ENCODE measurements at regions not wholly inside any gene's neighbourhood (a gene's known extent, or its start where the extent isn't known, plus 50 kb on each side); places are given as distances from the start of the nearest gene placed in this dataset.

DNA sequence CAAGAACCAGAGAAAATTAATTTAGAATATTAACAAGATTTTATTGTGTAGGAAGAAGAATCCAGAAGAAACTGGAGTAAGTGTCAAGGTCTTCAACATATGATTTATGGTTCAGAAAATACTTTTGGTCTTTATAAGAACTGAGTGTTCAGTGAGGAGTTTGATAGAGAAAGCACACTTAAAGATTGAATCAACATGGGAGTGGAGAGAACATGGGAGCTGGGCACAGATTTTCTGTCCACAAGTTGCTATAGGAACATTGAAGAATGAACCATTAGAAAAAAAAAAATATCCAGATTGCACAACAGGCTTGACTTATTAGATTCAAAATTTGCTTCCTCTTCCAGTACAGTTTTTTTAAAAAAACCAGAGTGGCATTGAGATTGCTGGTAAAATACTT, 601.2 kb upstream of the GNPDA2 start:
- Histone ChIP-seq H3K9me3 (no peaks in the 10 kb centered on the region), H3K36me3 (no peaks in the 10 kb centered on the region), H3K4me3 (no peak overlapping the region), H3K27ac (no peak overlapping the region), H3K27me3 (no peaks in the 10 kb centered on the region), H3K4me1 (no peaks in the 10 kb centered on the region)
- TF ChIP-seq, protein P1, sequence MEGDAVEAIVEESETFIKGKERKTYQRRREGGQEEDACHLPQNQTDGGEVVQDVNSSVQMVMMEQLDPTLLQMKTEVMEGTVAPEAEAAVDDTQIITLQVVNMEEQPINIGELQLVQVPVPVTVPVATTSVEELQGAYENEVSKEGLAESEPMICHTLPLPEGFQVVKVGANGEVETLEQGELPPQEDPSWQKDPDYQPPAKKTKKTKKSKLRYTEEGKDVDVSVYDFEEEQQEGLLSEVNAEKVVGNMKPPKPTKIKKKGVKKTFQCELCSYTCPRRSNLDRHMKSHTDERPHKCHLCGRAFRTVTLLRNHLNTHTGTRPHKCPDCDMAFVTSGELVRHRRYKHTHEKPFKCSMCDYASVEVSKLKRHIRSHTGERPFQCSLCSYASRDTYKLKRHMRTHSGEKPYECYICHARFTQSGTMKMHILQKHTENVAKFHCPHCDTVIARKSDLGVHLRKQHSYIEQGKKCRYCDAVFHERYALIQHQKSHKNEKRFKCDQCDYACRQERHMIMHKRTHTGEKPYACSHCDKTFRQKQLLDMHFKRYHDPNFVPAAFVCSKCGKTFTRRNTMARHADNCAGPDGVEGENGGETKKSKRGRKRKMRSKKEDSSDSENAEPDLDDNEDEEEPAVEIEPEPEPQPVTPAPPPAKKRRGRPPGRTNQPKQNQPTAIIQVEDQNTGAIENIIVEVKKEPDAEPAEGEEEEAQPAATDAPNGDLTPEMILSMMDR (IDR thresholded peaks at IDR 0.05) = no peak
- DNase-seq (no peak), ATAC-seq (no peak)
- intact Hi-C loops (cut with DNase I) = no loop called here

DNA sequence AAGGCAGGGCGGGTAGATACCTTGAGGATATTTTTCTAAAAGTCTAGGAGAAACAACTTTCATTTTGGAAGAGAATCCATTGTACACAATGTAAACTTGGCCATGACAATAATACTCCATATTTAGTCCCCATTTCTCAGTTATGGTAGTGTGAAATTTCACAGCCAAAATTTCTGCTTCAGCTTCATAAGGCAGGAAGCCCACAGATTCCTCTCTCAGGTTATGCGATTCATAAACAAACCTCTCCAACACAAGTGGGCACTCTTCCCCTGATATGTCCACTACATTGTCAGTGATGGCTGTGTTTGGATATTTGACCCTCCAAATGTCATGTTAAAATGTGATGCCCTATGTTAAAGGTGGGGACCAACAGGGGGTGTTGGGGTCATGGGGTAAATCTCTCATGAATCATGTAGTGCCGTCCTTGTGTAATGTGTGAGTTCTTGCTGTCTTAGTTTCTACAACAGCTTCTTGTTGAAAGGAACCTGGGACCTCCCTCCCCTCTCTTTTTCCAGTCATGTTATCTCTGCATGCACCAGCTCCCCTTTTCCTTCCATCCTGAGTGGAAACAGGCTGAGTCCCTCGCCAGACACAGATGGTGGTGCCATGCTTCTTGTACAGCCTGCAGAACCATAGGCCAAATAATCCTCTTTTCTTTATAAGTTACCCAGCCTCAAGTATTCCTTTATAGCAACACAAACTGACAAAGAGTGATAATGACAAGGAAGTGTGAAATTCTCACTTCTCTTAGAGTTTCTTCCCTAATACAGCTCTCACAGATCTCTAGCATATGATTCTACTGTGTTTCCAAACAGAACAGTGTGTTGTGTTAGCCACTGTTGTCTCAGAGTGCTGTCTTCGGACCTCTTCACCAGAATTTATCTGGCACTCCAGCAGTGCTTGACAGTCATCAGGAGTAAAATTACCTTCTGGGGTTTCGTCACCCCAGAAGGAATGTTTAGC, 598.4 kb upstream of the GNPDA2 start:
- intact Hi-C loops (cut with DNase I) = no loop called here
- H3K4me3 ChIP-seq = no peak overlapping the region
- H3K27ac ChIP-seq = no peak overlapping the region
- no peak for DNase-seq
- TF ChIP-seq, protein P1 (IDR thresholded peaks at IDR 0.05) = no peak
- no peak for ATAC-seq
- no peaks in the 10 kb centered on the region for H3K4me1 ChIP-seq
- H3K27me3 ChIP-seq = no peaks in the 10 kb centered on the region
- H3K9me3 ChIP-seq = no peaks in the 10 kb centered on the region
- no peaks in the 10 kb centered on the region for H3K36me3 ChIP-seq

DNA sequence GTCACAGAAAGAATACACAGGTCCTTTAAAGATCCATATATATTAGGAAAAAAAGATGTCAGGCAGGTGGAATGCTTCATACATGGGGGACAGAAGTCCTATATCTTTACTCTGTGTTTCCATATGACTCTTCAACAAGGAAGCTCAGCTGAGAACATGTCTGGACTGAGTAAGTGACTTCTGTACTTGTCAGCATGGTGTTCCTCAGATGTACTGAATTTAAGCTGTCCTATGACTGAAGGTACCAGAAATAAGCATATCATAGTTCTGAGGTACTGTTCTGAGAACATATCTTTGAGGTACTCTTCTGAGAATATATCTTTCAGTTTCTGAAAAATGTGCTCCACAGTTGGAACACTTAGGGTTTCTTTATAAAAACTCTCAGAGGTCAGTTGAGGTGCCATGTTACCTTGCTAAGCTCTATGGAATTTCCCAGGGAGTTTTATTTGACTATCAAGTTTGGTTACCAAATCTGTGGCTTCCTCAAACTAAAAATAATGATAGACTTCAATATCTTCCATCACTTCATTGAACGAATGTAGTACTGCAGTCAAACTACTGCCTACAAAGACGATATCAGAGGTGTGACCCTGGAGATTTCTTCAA, 597.2 kb upstream of the GNPDA2 start:
- Histone ChIP-seq H3K4me1 (no peaks in the 10 kb centered on the region), H3K27ac (no peak overlapping the region), H3K9me3 (no peaks in the 10 kb centered on the region), H3K36me3 (no peaks in the 10 kb centered on the region), H3K27me3 (no peaks in the 10 kb centered on the region), H3K4me3 (no peak overlapping the region)
- TF ChIP-seq, protein P1 (IDR thresholded peaks at IDR 0.05) = no peak
- no peak for DNase-seq
- intact Hi-C loops (cut with DNase I) = no loop called here
- no peak for ATAC-seq

DNA sequence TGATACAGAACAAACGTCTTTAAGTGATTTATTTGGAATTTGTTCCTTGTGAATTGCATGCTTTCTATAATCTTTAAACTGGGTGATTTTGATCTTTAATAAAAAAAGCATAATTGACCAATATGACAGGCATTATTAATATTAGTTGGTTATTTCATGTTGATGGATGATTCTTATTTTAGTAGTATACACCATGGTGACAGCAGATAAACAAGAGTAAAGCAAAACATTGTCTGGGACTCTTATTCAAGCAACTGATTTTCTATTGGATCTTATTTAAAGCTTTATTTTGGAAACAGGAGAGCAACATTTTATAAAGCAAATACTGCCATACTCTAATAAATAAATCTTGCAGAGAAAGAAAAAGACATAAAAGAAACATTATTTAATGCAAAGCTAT, 591.4 kb upstream of the GNPDA2 start:
- no peaks in the 10 kb centered on the region for H3K4me1 ChIP-seq
- H3K36me3 ChIP-seq = no peaks in the 10 kb centered on the region
- no peak for ATAC-seq
- DNase-seq = no peak
- H3K9me3 ChIP-seq = no peaks in the 10 kb centered on the region
- no peak overlapping the region for H3K27ac ChIP-seq
- no peaks in the 10 kb centered on the region for H3K27me3 ChIP-seq
- intact Hi-C loops (cut with DNase I) = no loop called here
- TF ChIP-seq, protein P1 (IDR thresholded peaks at IDR 0.05) = no peak
- no peak overlapping the region for H3K4me3 ChIP-seq

DNA sequence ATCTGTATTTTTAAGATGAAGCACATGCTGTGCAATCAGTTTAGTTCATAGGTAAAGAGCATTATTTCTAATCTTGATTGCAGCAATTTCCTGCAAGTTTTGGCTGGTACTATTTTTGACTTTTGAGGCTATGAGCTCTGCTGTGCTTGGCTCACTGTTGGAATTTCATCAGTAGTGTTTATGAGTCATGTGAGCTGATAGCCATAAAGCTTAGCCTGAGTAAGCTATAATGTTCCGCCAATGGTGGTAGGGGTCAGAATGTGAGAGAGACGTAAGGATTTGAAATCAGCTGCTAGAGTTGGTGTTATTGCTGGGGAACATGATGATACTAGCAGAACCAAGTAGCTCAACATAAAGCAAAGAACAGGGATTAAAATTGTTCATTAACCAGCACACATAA, 590.9 kb upstream of the GNPDA2 start:
- H3K4me3 ChIP-seq = no peak overlapping the region
- intact Hi-C loops (cut with DNase I) = no loop called here
- no peaks in the 10 kb centered on the region for H3K4me1 ChIP-seq
- H3K36me3 ChIP-seq = no peaks in the 10 kb centered on the region
- H3K27me3 ChIP-seq = no peaks in the 10 kb centered on the region
- peak; percentile 34 for ATAC-seq
- no peak for DNase-seq
- no peaks in the 10 kb centered on the region for H3K9me3 ChIP-seq
- H3K27ac ChIP-seq = no peak overlapping the region
- TF ChIP-seq, protein P1 (IDR thresholded peaks at IDR 0.05) = no peak

Data from upper lobe of right lung (tissue), 1 donor.